ENCODE measurements at regions not wholly inside any gene's neighbourhood (a gene's known extent, or its start where the extent isn't known, plus 50 kb on each side); places are given as distances from the start of the nearest gene placed in this dataset.

GRCh38 chrX:88439935-88440334 is 307.1 kb upstream of the CPXCR1 start:
- TF ChIP-seq E2F5 (CRISPR knock-in tag; IDR thresholded peaks at IDR 0.05) (no peak), ATF3 (CRISPR knock-in tag; conservative IDR thresholded peaks at IDR 0.05) (no peak), MAX (CRISPR knock-in tag; IDR thresholded peaks at IDR 0.05) (no peak), IRF2 (CRISPR knock-in tag; IDR thresholded peaks at IDR 0.05; ENCODE audit: borderline replicate concordance, low read depth) (no peak)

All from WTC11 (cell line).